CD14-positive monocyte (primary cell): ENCODE measurements at regions not wholly inside any gene's neighbourhood (a gene's known extent, or its start where the extent isn't known, plus 50 kb on each side); places are given as distances from the start of the nearest gene placed in this dataset.

Source experiments
- DNase-seq, 3 donors: peaks; one replicate each; pipeline ENCODE4 v3.0.0-alpha.2; 2011 to 2022
- H2AFZ ChIP-seq: 2 replicates; pipeline ENCODE4 v1.6.0; 2012; ENCODE audit warnings: mild to moderate bottlenecking, low read depth, low read length, inconsistent platforms; ENCODE audit not compliant: insufficient read depth, poor library complexity, severe bottlenecking
- H3K27ac ChIP-seq, 2 donors: 1 replicate in 1 of 2; 2 replicates in 1 of 2; pipeline ENCODE4 v1.5.1; 2012 to 2013; ENCODE audit warnings: low read length in 2 of 2, control low read depth in 1 of 2, inconsistent platforms in 1 of 2, low read depth in 1 of 2, mild to moderate bottlenecking in 1 of 2
- H3K27me3 ChIP-seq, 2 donors: one replicate each; pipeline versions ENCODE4 v1.6.0 to v1.6.1; 2011 to 2013; ENCODE audit warnings: low read length in 2 of 2; ENCODE audit not compliant: control insufficient read depth in 2 of 2, insufficient read depth in 2 of 2
- H3K36me3 ChIP-seq, 2 donors: replicated peaks in 1 of 2; 1 replicate in 1 of 2; 2 replicates in 1 of 2; pipeline versions ENCODE4 v1.5.1 to v1.6.1; 2012 to 2013; ENCODE audit warnings: low read length in 2 of 2, control low read depth in 1 of 2, inconsistent platforms in 1 of 2, mild to moderate bottlenecking in 1 of 2; ENCODE audit not compliant: insufficient read depth in 2 of 2, control insufficient read depth in 1 of 2
- H3K4me1 ChIP-seq, 2 donors: 1 replicate in 1 of 2; 2 replicates in 1 of 2; pipeline versions ENCODE4 v1.5.1 to v1.6.1; 2012 to 2013; ENCODE audit warnings: low read length in 2 of 2, control low read depth in 1 of 2, inconsistent platforms in 1 of 2, mild to moderate bottlenecking in 1 of 2, moderate library complexity in 1 of 2; ENCODE audit not compliant: insufficient read depth in 2 of 2, control insufficient read depth in 1 of 2
- H3K4me2 ChIP-seq: replicated peaks from 2 replicates; pipeline ENCODE3; 2012; ENCODE audit warnings: low read length, moderate library complexity, mild to moderate bottlenecking; ENCODE audit not compliant: poor library complexity, severe bottlenecking; ENCODE audit errors: extremely low read depth
- H3K4me3 ChIP-seq, 3 experiments: fragments of 200-600 bp in 1 of 3; sonication (generic) in 1 of 3; replicated peaks in 1 of 3; 1 replicate in 2 of 3; 2 replicates in 1 of 3; pipeline ENCODE4 v1.5.1; 2011 to 2013; ENCODE audit warnings: low read length in 3 of 3, mild to moderate bottlenecking in 3 of 3, control low read depth in 2 of 3, low read depth in 2 of 3, inconsistent platforms in 1 of 3, moderate library complexity in 1 of 3
- H3K79me2 ChIP-seq: 2 replicates; pipeline ENCODE4 v1.6.0; 2012; ENCODE audit warnings: mild to moderate bottlenecking, control low read depth, inconsistent platforms, low read length, moderate library complexity; ENCODE audit not compliant: insufficient read depth
- H3K9ac ChIP-seq: 2 replicates; pipeline ENCODE4 v1.6.0; 2017; ENCODE audit warnings: low read length, mild to moderate bottlenecking; ENCODE audit not compliant: insufficient read depth, poor library complexity, severe bottlenecking
- H3K9me3 ChIP-seq, 2 donors: replicated peaks in 1 of 2; 1 replicate in 1 of 2; 2 replicates in 1 of 2; pipeline versions ENCODE4 v1.5.1 to v1.6.1; 2012 to 2013; ENCODE audit warnings: low read length in 2 of 2, control low read depth in 1 of 2; ENCODE audit not compliant: control insufficient read depth in 1 of 2, insufficient read depth in 1 of 2
- H4K20me1 ChIP-seq: 2 replicates; pipeline ENCODE4 v1.6.0; 2012; ENCODE audit warnings: mild to moderate bottlenecking, low read length, control low read depth, moderate library complexity; ENCODE audit not compliant: insufficient read depth
- H3K27ac Mint-ChIP-seq, 7 donors: one replicate each; pipeline ENCODE4 v1.8.0; 2020; ENCODE audit warnings: mild to moderate bottlenecking in 7 of 7, mixed read lengths in 7 of 7, moderate library complexity in 6 of 7, inconsistent platforms in 2 of 7
- H3K27me3 Mint-ChIP-seq, 3 donors: one replicate each; pipeline ENCODE4 v1.8.0; 2021 to 2022; ENCODE audit warnings: low read depth in 3 of 3, mild to moderate bottlenecking in 3 of 3, mixed read lengths in 3 of 3, moderate library complexity in 3 of 3, inconsistent platforms in 1 of 3
- H3K36me3 Mint-ChIP-seq, 2 donors: one replicate each; pipeline ENCODE4 v1.8.0; 2020; ENCODE audit warnings: mixed read lengths in 2 of 2, inconsistent platforms in 1 of 2, mild to moderate bottlenecking in 1 of 2
- H3K4me1 Mint-ChIP-seq: one replicate; pipeline ENCODE4 v1.8.0; 2020; ENCODE audit warnings: mild to moderate bottlenecking, mixed read lengths
- H3K4me3 Mint-ChIP-seq, 2 donors: one replicate each; pipeline ENCODE4 v1.8.0; 2020; ENCODE audit warnings: mild to moderate bottlenecking in 2 of 2, mixed read lengths in 2 of 2, moderate library complexity in 1 of 2
- H3K9me3 Mint-ChIP-seq, 7 donors: one replicate each; pipeline ENCODE4 v1.8.0; 2020 to 2022; ENCODE audit warnings: mixed read lengths in 7 of 7, mild to moderate bottlenecking in 6 of 7, moderate library complexity in 6 of 7, inconsistent platforms in 2 of 7
- CTCF ChIP-seq: fragments of 200-600 bp; IDR thresholded peaks from one replicate; pipeline ENCODE4 v1.8.0; 2022; ENCODE audit warnings: antibody characterized with exemption, mild to moderate bottlenecking
- WGBS: methylation state at CpG from one replicate; pipeline ENCODE4 v1.1.5; 2013; ENCODE audit warnings: missing lambda C conversion rate; ENCODE audit not compliant: insufficient coverage; 5-methylcytosine and 5-hydroxymethylcytosine counted together
- intact Hi-C, 2 donors: fragments of 100-400 bp; cut with micrococcal nuclease; formaldehyde crosslinking; loops; one replicate each; pipeline versions ENCODE4 v1.15.0 to v1.15.1; 2023

- Histone ChIP-seq H3K4me3 (no peak overlapping the region), H3K79me2 (no peaks in the 10 kb centered on the region), H3K4me2 (no peak overlapping the region), H3K27ac (no peak overlapping the region), H3K36me3 (no peaks in the 10 kb centered on the region), H3K4me1 (no peaks in the 10 kb centered on the region), H2AFZ (no peak overlapping the region), H4K20me1 (no peaks in the 10 kb centered on the region), H3K9me3 (peaks cover 0 to 5% of the 10 kb centered on the region in 2 donors), H3K9ac (no peak overlapping the region), H3K27me3 (no peaks in the 10 kb centered on the region)
- Mint-ChIP-seq H3K4me3 (no peak overlapping the region), H3K27ac (no peak overlapping the region), H3K27me3 (peaks cover 2 to 4% (median 3%) of the 10 kb centered on the region in 3 donors), H3K4me1 (no peaks in the 10 kb centered on the region), H3K36me3 (no peaks in the 10 kb centered on the region), H3K9me3 (peaks cover 0 to 5% (median 2%) of the 10 kb centered on the region in 7 donors)
- DNase-seq = no peak
- intact Hi-C loops = no loop called here
- no peak for TF ChIP-seq CTCF
- no CpG with 5 or more reads among the region's 1 CpG for WGBS
Observed at GRCh38 chr10:107540981-107541380, 376.5 kb upstream of the SORCS1 start.

- Histone ChIP-seq H3K36me3 (no peaks in the 10 kb centered on the region), H3K4me1 (no peaks in the 10 kb centered on the region), H3K27ac (no peak overlapping the region), H2AFZ (no peak overlapping the region), H3K4me3 (no peak overlapping the region), H4K20me1 (no peaks in the 10 kb centered on the region), H3K9ac (no peak overlapping the region), H3K27me3 (no peaks in the 10 kb centered on the region), H3K9me3 (no peaks in the 10 kb centered on the region), H3K79me2 (no peaks in the 10 kb centered on the region), H3K4me2 (no peak overlapping the region)
- no peak for DNase-seq
- no CpG with 5 or more reads among the region's 2 CpGs for WGBS
- Mint-ChIP-seq H3K4me1 (no peaks in the 10 kb centered on the region), H3K4me3 (no peak overlapping the region), H3K9me3 (peaks cover 0 to 7% (median 0%) of the 10 kb centered on the region in 7 donors), H3K36me3 (no peaks in the 10 kb centered on the region), H3K27me3 (no peaks in the 10 kb centered on the region), H3K27ac (no peak overlapping the region)
- TF ChIP-seq CTCF = no peak
- intact Hi-C loops = no loop called here
Observed at GRCh38 chr10:107529350-107529749, 364.8 kb upstream of the SORCS1 start.
